ENCODE measurements at regions not wholly inside any gene's neighbourhood (a gene's known extent, or its start where the extent isn't known, plus 50 kb on each side); places are given as distances from the start of the nearest gene placed in this dataset.

- no peak overlapping the region for H3K27ac ChIP-seq (ENCODE audit: insufficient read length, low read depth, low read length)
- Mint-ChIP-seq H3K9me3 (no peaks in the 10 kb centered on the region), H3K4me3 (no peak overlapping the region), H3K4me1 (peaks cover 0 to 4% of the 10 kb centered on the region in 2 experiments; a peak in 2 of 4 replicates), H3K27ac (no peak overlapping the region), H3K27me3 (ENCODE audit: low read depth) (peaks cover 2% of the 10 kb centered on the region; the same call in 1 of the 2 replicates), H3K36me3 (ENCODE audit: insufficient read depth in 1 of 3, low read depth in 3 of 3) (no peaks in the 10 kb centered on the region)
- no peak overlapping the region for H3K4ac ChIP-seq (ENCODE audit: low read depth, low read length)
- H4K8ac ChIP-seq (replicated peaks; ENCODE audit: insufficient read length, low read depth, low read length) = no peak overlapping the region
- H2AFZ ChIP-seq (ENCODE audit: low read length) = no peak overlapping the region
- H2AK5ac ChIP-seq (ENCODE audit: insufficient read length, low read length) = no peak overlapping the region
- H2BK5ac ChIP-seq (ENCODE audit: insufficient read length, low read length) = no peak overlapping the region
- no peak overlapping the region for H4K5ac ChIP-seq (ENCODE audit: insufficient read length, low read depth, low read length)
- H3K23ac ChIP-seq (ENCODE audit: insufficient read length, low read depth, low read length) = no peak overlapping the region
- no peaks in the 10 kb centered on the region for H3K23me2 ChIP-seq (ENCODE audit: insufficient read length, low read depth, low read length, poor library complexity, severe bottlenecking)
- H3K56ac ChIP-seq (ENCODE audit: insufficient read length, low read depth, low read length) = no peak overlapping the region
- WGBS (ENCODE audit: extremely low coverage, insufficient read length, low lambda C conversion rate) = no CpG with 5 or more reads among the region's 3 CpGs
- no peak overlapping the region for H3K14ac ChIP-seq (ENCODE audit: insufficient read depth, low read length)
- no peak for DNase-seq
- H3K4me1 ChIP-seq (ENCODE audit: insufficient read depth, low read length) = no peaks in the 10 kb centered on the region
- H3T11ph ChIP-seq (ENCODE audit: low read length) = no peak overlapping the region
- H3K79me1 ChIP-seq (ENCODE audit: insufficient read depth, low read depth, low read length, poor library complexity, severe bottlenecking) = no peaks in the 10 kb centered on the region
- H3K79me2 ChIP-seq (ENCODE audit: insufficient read depth, low read length) = no peaks in the 10 kb centered on the region
- H3K18ac ChIP-seq (ENCODE audit: insufficient read length, low read depth, low read length) = no peak overlapping the region
- TF ChIP-seq CTCF (conservative IDR thresholded peaks at IDR 0.05) = no peak
- H2BK15ac ChIP-seq (ENCODE audit: low read depth, low read length) = no peak overlapping the region
- H4K91ac ChIP-seq (ENCODE audit: insufficient read length, low read depth, low read length) = no peak overlapping the region
- H2BK12ac ChIP-seq (ENCODE audit: insufficient read length, low read depth, low read length) = no peak overlapping the region
- no peaks in the 10 kb centered on the region for H3K9me3 ChIP-seq (ENCODE audit: control insufficient read depth, low read depth, low read length)
- H3K4me2 ChIP-seq (ENCODE audit: insufficient read depth, insufficient read length, low read length) = no peak overlapping the region
- no peak overlapping the region for H2BK120ac ChIP-seq (ENCODE audit: low read depth, low read length, poor library complexity, severe bottlenecking)
- no peaks in the 10 kb centered on the region; the same call in 1 of the 2 replicates for H3K27me3 ChIP-seq (ENCODE audit: insufficient read depth, low read length)
- H4K20me1 ChIP-seq (ENCODE audit: control insufficient read depth, insufficient read depth, insufficient read length) = no peaks in the 10 kb centered on the region
- H3K9ac ChIP-seq (ENCODE audit: extremely low read depth, insufficient read length, low read length) = no peak overlapping the region
- H2BK20ac ChIP-seq (ENCODE audit: low read depth, low read length, poor library complexity, severe bottlenecking) = no peak overlapping the region
These were observed 168.5 kb upstream of the CXCR4 start for GRCh38 chr2:136286423-136286822.
